ENCODE measurements at regions not wholly inside any gene's neighbourhood (a gene's known extent, or its start where the extent isn't known, plus 50 kb on each side); places are given as distances from the start of the nearest gene placed in this dataset.

- no peak for DNase-seq
- TF ChIP-seq CTCF (IDR thresholded peaks at IDR 0.05): no peak
- no peak overlapping the region for H3K4me3 Mint-ChIP-seq
- no peaks in the 10 kb centered on the region for H3K36me3 Mint-ChIP-seq (ENCODE audit: low read depth)
- H3K4me1 Mint-ChIP-seq: peaks cover 7% of the 10 kb centered on the region
- no peak overlapping the region for H3K27ac Mint-ChIP-seq
- peaks cover 5% of the 10 kb centered on the region for H3K27me3 Mint-ChIP-seq (ENCODE audit: low read depth, poor library complexity)
- peaks cover 6% of the 10 kb centered on the region for H3K9me3 Mint-ChIP-seq
These were observed 281.9 kb downstream of the SHOX2 start for GRCh38 chr3:157824281-157824680.

GRCh38 chr3:157823050-157823449, 283.2 kb downstream of the SHOX2 start:
- Mint-ChIP-seq H3K36me3 (ENCODE audit: low read depth) (no peaks in the 10 kb centered on the region), H3K4me1 (peaks cover 8% of the 10 kb centered on the region), H3K27ac (no peak overlapping the region), H3K27me3 (ENCODE audit: low read depth, poor library complexity) (peaks cover 3% of the 10 kb centered on the region), H3K9me3 (no peaks in the 10 kb centered on the region), H3K4me3 (no peak overlapping the region)
- DNase-seq: no peak
- TF ChIP-seq CTCF (IDR thresholded peaks at IDR 0.05): no peak

- no peak overlapping the region for H3K27ac Mint-ChIP-seq
- no peak for DNase-seq
- H3K27me3 Mint-ChIP-seq (ENCODE audit: low read depth, poor library complexity): peaks cover 3% of the 10 kb centered on the region
- no peak for TF ChIP-seq CTCF (IDR thresholded peaks at IDR 0.05)
- H3K36me3 Mint-ChIP-seq (ENCODE audit: low read depth): no peaks in the 10 kb centered on the region
- H3K4me1 Mint-ChIP-seq: peaks cover 8% of the 10 kb centered on the region
- no peak overlapping the region for H3K4me3 Mint-ChIP-seq
- no peaks in the 10 kb centered on the region for H3K9me3 Mint-ChIP-seq
These were observed 286.1 kb downstream of the SHOX2 start for GRCh38 chr3:157820157-157820517.

GRCh38 chr3:157819270-157820156, 286.7 kb downstream of the SHOX2 start:
- Mint-ChIP-seq H3K4me3 (peak overlapping the region; percentile 21), H3K9me3 (no peaks in the 10 kb centered on the region), H3K27me3 (ENCODE audit: low read depth, poor library complexity) (peaks cover 3% of the 10 kb centered on the region), H3K27ac (peak overlapping the region; percentile 74), H3K4me1 (peaks cover 8% of the 10 kb centered on the region), H3K36me3 (ENCODE audit: low read depth) (no peaks in the 10 kb centered on the region)
- TF ChIP-seq CTCF (IDR thresholded peaks at IDR 0.05): no peak
- DNase-seq: no peak

GRCh38 chr3:157816896-157817295, 289.3 kb downstream of the SHOX2 start:
- Mint-ChIP-seq H3K9me3 (no peaks in the 10 kb centered on the region), H3K4me3 (no peak overlapping the region), H3K4me1 (peaks cover 8% of the 10 kb centered on the region), H3K27me3 (ENCODE audit: low read depth, poor library complexity) (peaks cover 3% of the 10 kb centered on the region), H3K36me3 (ENCODE audit: low read depth) (no peaks in the 10 kb centered on the region), H3K27ac (no peak overlapping the region)
- no peak for TF ChIP-seq CTCF (IDR thresholded peaks at IDR 0.05)
- no peak for DNase-seq

- Mint-ChIP-seq H3K4me3 (no peak overlapping the region), H3K27ac (no peak overlapping the region), H3K9me3 (no peaks in the 10 kb centered on the region), H3K4me1 (peaks cover 8% of the 10 kb centered on the region), H3K36me3 (ENCODE audit: low read depth) (no peaks in the 10 kb centered on the region), H3K27me3 (ENCODE audit: low read depth, poor library complexity) (peaks cover 3% of the 10 kb centered on the region)
- no peak for DNase-seq
- TF ChIP-seq CTCF (IDR thresholded peaks at IDR 0.05): no peak
These were observed 289.9 kb downstream of the SHOX2 start for GRCh38 chr3:157816296-157816695.

Measured in nephron progenitor cell (in vitro differentiated cells).